ENCODE measurements at regions not wholly inside any gene's neighbourhood (a gene's known extent, or its start where the extent isn't known, plus 50 kb on each side); places are given as distances from the start of the nearest gene placed in this dataset.

DNA sequence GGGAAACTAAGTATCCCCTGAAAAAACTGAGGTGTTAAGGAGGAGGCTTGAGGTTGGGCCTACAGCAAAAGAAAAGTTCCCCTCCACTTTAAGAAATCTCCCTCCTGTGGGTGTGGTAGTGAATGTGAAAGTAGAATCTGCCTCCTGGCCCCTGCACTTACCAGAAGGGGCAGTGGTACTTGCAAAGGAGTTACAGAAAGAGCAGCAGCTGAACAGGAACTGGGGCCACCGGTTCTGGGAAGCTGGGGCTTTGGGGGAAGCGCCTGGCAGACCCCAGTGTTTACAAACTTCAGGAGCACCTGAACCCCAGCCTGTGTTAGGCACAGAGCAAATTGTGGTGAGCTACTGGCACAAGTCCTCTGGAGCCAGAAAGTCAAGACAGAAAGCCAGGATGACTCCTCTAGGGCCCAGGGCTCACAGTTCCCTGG, 250.2 kb upstream of the FGGY start:
- TF ChIP-seq CEBPB (IDR thresholded peaks at IDR 0.05) (no peak), FOXM1 (IDR thresholded peaks at IDR 0.05; ENCODE audit: borderline replicate concordance, low read depth) (no peak), REST (IDR thresholded peaks at IDR 0.05; ENCODE audit: low read depth) (no peak), TAF1 (IDR thresholded peaks at IDR 0.05; ENCODE audit: low read depth) (no peak), USF1 (IDR thresholded peaks at IDR 0.05) (no peak), NFIC (IDR thresholded peaks at IDR 0.05) (no peak), TEAD4 (IDR thresholded peaks at IDR 0.05) (no peak), RAD21 (IDR thresholded peaks at IDR 0.05; ENCODE audit: low read depth) (no peak)

- TF ChIP-seq REST (IDR thresholded peaks at IDR 0.05; ENCODE audit: low read depth), result no peak
- TF ChIP-seq TEAD4 (IDR thresholded peaks at IDR 0.05), result no peak
- no peak for TF ChIP-seq YY1 (IDR thresholded peaks at IDR 0.05; ENCODE audit: low read depth)
- no peak for TF ChIP-seq TAF1 (IDR thresholded peaks at IDR 0.05; ENCODE audit: low read depth)
- TF ChIP-seq FOXM1 (IDR thresholded peaks at IDR 0.05; ENCODE audit: borderline replicate concordance, low read depth), result no peak
- no peak for TF ChIP-seq CREB1 (IDR thresholded peaks at IDR 0.05; ENCODE audit: low read depth)
- TF ChIP-seq RAD21 (IDR thresholded peaks at IDR 0.05; ENCODE audit: low read depth), result no peak
These were observed 245.9 kb upstream of the FGGY start for GRCh38 chr1:59051007-59051406.

GRCh38 chr1:59052166-59052590, 244.7 kb upstream of the FGGY start:
- TF ChIP-seq YY1 (IDR thresholded peaks at IDR 0.05; ENCODE audit: low read depth), result no peak
- no peak for TF ChIP-seq REST (IDR thresholded peaks at IDR 0.05; ENCODE audit: low read depth)
- no peak for TF ChIP-seq CEBPB (IDR thresholded peaks at IDR 0.05)
- no peak for TF ChIP-seq EGR1 (IDR thresholded peaks at IDR 0.05)
- no peak for TF ChIP-seq USF1 (IDR thresholded peaks at IDR 0.05)

GRCh38 chr1:59054172-59054571, 242.7 kb upstream of the FGGY start:
- TF ChIP-seq ZBTB7A (IDR thresholded peaks at IDR 0.05; ENCODE audit: low read depth), result no peak
- TF ChIP-seq USF1 (IDR thresholded peaks at IDR 0.05), result no peak
- TF ChIP-seq CEBPB (IDR thresholded peaks at IDR 0.05), result no peak
- no peak for TF ChIP-seq CREB1 (IDR thresholded peaks at IDR 0.05; ENCODE audit: low read depth)
- TF ChIP-seq RAD21 (IDR thresholded peaks at IDR 0.05; ENCODE audit: low read depth), result no peak
- TF ChIP-seq REST (IDR thresholded peaks at IDR 0.05; ENCODE audit: low read depth), result no peak
- TF ChIP-seq EP300 (IDR thresholded peaks at IDR 0.05; ENCODE audit: borderline replicate concordance), result no peak
- TF ChIP-seq YY1 (IDR thresholded peaks at IDR 0.05; ENCODE audit: low read depth), result no peak
- no peak for TF ChIP-seq TEAD4 (IDR thresholded peaks at IDR 0.05)
- no peak for TF ChIP-seq EGR1 (IDR thresholded peaks at IDR 0.05)
- TF ChIP-seq NFIC (IDR thresholded peaks at IDR 0.05), result no peak

Measured in Ishikawa (cell line).